GM21529 (cell line): ENCODE measurements at regions not wholly inside any gene's neighbourhood (a gene's known extent, or its start where the extent isn't known, plus 50 kb on each side); places are given as distances from the start of the nearest gene placed in this dataset.
A peak's percentile ranks its signal among the peaks of the same experiment; 100 is the strongest.
"Not testable (repeated sequence)": the region's sequence is repeated elsewhere in the genome, so short reads cannot be mapped to it uniquely, and the experiment has no call there.

Experiments
- ATAC-seq: cut with Tn5 transposase; IDR thresholded peaks from one replicate; pipeline ENCODE4 v1.9.1; 2021; ENCODE audit not compliant: unreplicated experiment

DNA sequence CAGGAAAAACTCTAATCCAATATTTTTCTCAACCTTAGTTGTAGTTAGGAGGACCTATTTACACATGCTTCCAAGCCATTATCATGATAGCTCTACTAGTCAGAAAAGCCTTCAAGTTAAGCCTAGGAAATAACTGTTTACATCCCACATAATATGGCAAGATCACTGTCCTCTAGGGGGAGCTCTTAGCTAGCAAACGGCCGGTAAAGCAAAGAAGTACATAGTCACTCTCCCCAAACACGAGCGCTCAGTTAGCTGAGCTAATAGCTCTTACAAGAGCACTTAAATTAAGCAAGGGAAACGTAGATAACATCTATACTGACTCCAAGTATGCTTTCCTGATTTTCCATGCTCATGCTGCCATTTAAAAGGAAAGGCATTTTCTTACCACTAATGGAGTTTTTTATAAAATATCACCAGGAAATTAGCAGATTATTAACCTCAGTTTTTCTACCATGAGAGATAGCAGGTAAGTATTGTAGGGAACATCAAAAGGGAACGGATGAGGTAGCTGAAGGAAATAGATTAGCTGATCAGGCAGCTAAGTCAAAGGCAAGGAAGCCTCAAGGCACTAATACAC is 100.6 kb upstream of the PABPC3 start:
- no peak for ATAC-seq

DNA sequence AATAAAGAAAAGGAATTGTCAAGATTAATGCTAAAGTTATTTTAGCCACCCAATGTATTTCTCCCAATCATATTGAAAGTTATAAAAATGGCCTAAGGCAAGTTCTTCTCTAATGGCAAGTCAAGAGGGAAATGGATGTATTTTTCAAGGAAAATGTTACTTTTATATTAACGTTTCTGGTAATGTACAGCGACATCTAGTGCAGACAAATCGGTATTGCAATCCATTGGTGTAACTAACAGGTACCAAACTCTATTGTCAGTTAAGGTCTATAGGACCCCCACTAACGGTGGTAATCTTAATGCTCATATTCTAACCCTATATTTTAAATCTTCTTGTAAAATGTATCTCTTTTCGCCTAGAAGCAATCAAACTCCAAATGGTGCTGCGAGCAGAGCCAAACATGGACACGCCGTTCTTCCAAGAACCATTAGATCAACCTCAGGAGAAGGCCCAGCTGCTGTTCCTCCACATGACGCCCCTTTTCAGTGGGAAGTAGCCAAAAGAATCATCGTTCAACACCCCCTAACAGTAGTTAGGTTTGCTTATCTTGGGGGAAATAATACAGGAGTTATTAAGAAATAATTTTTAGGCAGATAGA is 98.5 kb upstream of the PABPC3 start:
- ATAC-seq = no peak

DNA sequence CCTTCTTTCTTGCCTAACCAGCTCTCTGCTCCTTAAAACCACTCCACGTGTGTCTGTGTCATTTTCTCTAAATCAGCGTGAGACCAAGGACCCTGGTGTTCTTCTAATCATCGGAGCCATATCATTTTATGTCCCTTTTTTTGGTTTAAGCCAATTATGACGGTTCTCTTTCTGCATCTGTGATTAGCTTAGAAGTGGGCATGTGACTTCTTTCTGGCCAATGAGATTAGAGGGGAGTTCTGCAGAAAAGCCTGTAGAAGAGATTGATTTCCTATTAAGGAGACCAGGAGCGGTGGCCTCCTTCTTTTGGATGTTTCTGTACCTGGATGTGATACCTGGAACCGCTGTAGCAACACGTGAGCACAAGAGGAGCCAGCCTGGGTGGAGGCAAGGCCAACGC is 97.5 kb upstream of the PABPC3 start:
- no peak for ATAC-seq

GRCh38 chr13:25001476-25002206 is 94.3 kb upstream of the PABPC3 start:
- no peak for ATAC-seq

DNA sequence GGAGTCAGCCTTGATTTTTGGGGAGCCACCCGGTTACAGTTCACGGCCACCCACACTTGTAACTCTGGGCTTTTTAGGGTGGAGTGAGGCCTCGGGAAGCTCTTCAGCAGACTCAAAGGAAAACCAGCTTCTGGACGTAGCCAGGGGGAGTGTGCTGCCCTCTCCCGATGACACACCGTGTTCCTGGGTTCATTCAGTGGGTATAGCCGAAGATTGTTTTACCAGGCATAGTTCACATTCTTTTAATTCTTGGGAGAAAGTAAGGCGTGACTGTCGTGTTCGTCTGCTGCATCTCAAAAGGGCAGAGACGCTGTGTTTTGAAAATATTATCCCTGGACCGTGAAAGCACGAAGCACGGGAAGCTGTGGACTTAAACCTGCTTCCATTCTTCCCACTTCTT is 93.6 kb upstream of the PABPC3 start:
- ATAC-seq = not testable (repeated sequence)

GRCh38 chr13:25004489-25004888 is 91.4 kb upstream of the PABPC3 start:
- not testable (repeated sequence) for ATAC-seq

DNA sequence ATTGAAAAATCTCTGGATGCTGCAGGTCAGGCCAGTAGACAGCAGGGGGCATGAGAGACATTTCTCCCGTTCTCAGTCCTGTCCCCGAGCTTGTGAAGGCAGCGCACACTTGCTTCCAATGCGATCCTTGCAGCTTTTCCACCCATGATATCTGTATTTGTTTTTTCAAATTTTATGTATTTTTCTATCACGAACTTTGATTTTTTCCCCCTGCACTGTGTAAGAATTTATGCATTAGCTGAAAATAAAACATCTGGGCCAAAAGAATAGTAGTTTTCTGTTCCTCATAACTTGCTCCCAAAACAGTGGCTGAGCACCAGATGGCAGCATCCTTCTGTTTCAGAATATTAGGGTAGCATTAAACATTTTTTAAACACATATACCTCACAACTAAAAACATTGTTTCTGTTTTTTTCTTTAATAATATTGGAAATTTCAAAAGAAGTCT is 90.9 kb upstream of the PABPC3 start:
- peak; percentile 59 for ATAC-seq

GRCh38 chr13:25007389-25007788 is 88.5 kb upstream of the PABPC3 start:
- not testable (repeated sequence) for ATAC-seq

DNA sequence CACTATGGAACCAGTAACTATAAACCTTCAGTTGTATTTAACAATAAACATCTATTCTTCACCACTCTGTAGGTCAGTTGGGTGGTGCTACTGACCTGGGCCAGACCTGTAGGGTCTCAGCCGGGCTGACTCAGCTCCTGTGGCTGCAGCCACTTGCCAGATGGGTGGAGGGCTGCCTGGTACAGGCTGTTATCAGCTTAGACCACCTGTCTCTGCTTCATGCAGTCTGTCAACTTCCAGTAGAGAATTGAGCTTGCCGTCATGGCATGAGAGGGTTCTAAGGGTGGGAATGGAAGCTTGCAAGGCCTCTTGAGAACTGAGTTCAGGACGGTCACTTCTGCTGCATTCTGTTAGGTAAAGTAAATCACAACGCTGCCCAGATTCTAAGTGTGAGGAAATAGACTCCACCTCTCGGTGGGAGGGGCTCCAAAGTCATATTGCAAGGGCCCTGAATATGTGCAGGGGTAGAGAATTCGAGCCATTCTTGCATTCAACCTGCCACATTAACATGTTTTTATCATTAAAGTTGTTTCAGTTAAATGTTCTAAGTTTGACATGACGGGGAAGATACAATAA is 81.5 kb upstream of the PABPC3 start:
- not testable (repeated sequence) for ATAC-seq

GRCh38 chr13:25017176-25017575 is 78.8 kb upstream of the PABPC3 start:
- ATAC-seq = not testable (repeated sequence)

- not testable (repeated sequence) for ATAC-seq
These were observed 77.9 kb upstream of the PABPC3 start for GRCh38 chr13:25017808-25018728.

GRCh38 chr13:25018729-25019115 is 77.2 kb upstream of the PABPC3 start:
- ATAC-seq = no peak

DNA sequence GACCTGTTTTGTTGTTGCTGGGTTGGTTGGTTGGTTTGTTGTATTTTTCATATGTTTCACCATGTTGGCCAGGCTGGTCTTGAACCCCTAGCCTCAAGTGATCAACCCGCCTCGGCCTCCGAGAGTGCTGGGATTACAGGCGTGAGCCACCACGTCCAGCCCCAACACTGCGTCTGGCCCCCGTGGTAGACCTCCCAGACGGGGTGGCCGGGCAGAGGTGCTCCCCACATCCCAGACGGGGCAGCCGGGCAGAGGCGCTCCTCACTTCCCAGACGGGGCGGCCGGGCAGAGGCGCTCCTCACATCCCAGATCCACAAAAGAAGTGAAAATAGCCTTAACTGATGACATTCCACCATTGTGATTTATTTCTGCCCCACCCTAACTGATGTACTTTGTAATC is 76.2 kb upstream of the PABPC3 start:
- ATAC-seq = not testable (repeated sequence)

GRCh38 chr13:25024175-25024574 is 71.8 kb upstream of the PABPC3 start:
- ATAC-seq = no peak

GRCh38 chr13:25032160-25032559 is 63.8 kb upstream of the PABPC3 start:
- no peak for ATAC-seq

GRCh38 chr13:25034173-25034572 is 61.8 kb upstream of the PABPC3 start:
- ATAC-seq = no peak

- no peak for ATAC-seq
These were observed 58.7 kb upstream of the PABPC3 start for GRCh38 chr13:25037057-25037813.

DNA sequence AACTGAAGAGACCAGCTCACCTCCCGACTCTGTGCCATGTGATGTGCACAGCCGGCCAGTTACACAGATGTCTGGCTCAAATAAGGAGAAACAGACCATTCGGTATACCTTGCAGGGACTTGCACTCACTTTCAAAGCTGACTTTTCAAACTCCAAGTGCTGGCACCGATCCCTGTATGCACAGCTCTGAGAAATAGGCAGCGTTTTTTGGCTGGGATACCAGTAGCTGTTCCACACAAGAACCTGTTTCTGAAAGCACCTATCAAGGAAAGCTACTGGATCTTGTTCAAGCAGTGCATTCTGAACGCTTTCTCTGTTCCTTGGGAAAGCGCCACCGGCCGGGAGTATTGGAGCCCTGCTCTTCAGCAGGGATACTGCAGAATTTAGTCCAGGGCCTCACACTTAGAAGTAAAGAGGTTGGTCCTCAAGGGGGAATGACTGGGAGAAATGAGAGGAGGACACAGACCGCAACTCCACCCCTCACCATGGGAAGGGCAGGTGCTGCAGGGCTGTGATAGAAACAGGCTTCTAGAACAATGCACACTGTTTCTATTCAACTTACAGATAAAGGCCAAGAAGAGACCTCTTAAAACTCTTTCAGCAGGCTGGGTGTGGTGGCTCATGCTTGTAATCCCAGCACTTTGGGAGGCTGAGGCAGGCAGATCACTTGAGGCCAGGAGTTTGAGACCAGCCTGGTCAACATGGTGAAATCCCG is 53.6 kb upstream of the PABPC3 start:
- no peak for ATAC-seq

DNA sequence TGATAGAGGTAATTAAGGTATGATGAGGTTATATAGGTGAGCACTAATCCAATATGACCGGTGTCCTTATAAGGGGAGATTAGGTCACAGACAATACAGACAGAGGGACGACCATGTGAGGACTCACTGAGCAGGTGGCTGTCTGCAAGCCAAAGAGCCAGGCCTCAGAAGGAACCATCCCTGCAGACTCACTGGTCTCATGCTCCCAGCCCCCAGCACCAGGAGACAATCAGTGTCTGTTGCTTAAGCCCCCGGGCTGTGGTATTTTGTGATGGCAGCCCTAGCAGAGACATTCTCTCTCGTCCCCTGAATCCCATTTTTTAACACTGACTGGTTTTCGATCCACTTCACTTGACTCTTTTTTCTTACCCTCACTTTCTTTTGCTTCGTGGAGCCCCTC is 51.9 kb upstream of the PABPC3 start:
- ATAC-seq = no peak
